ENCODE measurements at regions not wholly inside any gene's neighbourhood (a gene's known extent, or its start where the extent isn't known, plus 50 kb on each side); places are given as distances from the start of the nearest gene placed in this dataset.
"Not testable (repeated sequence)": the region's sequence is repeated elsewhere in the genome, so short reads cannot be mapped to it uniquely, and the experiment has no call there.

DNA sequence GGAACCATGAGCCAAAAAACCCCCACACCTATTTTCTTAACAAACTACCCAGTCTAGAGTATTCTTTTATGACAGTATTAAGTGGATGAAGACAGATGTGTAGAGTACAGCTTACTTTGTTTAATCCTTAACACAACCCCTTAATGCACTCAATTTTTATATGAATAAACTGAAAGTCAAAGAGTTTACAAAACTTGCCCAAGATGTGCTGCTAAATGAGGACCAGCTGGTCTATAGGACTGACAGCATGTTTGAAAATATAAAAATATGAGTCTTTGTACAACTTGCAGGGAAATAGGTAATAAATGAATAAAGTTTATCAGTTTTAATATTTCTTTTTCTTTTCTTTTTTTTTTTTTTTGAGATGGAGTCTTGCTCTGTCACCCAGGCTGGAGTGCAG lies 102.3 kb downstream of the ZFY start:
- no peak for DNase-seq

DNA sequence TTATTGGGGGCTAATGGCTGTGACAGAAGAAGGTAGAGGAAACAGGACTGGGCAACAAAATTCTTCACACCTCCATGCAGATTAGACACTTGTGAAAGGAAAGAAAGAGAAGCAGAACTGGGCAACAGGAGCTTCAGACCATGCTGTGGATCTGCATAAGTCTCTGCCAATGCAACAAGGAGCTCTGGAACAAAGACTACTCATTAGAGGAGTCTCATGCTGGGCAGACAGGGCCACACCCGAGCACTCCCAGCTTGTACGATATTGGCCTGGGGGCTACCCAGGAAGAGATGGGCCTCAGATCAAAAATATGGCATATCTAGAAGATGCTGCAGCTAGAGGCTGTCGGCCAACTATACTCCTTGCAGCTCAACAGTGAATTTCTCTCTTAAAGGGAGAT lies 105.2 kb downstream of the ZFY start:
- DNase-seq, result no peak

DNA sequence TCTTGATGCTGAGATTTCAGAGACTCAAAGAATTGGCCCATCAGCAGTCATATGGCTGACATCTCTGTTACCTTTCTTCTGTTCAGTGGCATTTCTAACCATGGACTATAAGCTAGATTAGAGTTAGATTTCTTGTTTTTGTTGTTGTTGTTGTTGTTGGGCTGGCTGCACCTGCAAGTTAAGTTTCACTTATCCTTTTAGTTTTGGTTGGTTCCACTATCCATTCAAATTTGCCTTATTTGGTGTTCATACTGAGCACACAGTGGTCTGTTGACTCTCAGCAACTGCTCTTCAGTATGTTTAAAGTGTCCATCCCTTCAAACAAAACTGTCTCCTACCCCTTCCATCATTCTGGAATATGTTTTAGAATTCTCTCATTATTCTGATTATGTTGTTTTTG lies 106.8 kb downstream of the ZFY start:
- no peak for DNase-seq

DNA sequence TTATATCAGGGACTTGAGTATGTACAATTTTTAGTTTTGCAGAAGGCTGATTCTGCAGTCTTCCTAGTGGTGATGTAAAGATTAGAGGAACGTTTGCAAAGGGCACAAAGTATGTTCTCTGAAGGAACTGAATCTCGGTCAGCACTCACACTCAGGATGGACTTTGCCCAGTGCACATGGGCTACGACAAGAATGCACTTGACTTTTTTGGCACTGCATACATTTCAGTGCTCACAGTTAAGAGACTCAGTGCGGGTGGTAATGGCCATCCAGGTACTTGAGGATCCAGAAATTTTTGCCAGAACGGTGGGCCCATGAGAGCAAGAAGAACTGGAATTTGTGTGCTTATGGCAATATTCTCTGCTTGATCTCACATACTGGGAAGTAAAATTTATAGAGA lies 107.7 kb downstream of the ZFY start:
- no peak for DNase-seq

DNA sequence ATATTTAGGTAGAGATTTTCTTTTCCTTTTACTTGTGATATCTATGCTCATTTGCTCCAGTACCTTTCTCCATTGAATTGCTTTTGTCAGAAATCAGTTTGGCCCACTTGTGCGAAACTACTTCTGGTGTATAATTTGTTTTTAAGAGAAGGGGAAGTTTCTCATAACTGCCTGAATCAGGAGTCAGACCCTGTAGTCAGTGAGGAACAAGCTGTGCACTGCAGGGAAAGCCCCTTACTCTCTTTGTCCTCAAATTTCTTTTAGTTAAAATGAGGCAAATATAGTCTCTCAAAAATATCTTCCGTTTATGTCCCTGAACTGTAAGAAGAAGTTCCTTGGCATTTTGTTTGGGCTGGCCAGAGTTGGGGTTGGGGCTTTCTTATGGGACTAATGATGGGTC lies 109.9 kb downstream of the ZFY start:
- DNase-seq, result no peak

DNA sequence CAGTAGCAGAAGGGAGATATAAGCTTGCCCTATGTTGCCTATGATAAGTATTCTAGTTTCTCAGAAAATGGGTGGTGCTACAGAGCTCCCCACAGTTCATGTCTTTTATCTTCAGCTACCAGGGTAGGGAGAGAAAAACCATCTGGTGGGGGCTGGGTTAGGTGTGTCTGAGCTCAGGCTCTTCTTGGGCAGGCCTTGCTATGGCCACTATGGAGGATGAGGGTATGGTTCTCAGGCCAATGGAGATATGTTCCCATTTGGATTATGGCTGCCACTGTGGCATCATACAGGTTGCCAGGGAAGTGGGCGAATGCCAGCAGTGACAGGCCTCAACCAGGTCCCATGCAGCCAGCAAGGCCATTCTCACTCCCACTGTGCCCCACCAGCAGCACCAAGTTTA lies 120.3 kb downstream of the ZFY start:
- not testable (repeated sequence) for DNase-seq

DNA sequence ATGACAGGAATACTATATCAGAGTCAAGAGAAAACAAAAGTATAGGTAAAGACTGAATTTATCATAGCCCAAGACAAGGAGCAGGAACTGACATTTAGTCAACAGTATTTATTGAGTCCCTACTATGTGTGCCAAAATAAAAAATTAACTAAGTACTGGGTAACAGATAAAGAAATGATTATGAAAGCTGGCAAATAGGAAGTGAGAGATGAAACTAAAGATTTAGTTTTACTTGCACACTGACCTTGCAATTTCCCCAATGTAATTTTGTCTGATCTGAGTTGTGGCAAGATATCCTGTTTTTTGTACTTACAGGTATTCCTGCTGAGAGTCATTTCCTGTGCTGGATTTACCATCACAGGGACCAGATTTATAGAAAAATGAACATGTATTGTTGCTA lies 123.2 kb downstream of the ZFY start:
- DNase-seq, result not testable (repeated sequence)

DNA sequence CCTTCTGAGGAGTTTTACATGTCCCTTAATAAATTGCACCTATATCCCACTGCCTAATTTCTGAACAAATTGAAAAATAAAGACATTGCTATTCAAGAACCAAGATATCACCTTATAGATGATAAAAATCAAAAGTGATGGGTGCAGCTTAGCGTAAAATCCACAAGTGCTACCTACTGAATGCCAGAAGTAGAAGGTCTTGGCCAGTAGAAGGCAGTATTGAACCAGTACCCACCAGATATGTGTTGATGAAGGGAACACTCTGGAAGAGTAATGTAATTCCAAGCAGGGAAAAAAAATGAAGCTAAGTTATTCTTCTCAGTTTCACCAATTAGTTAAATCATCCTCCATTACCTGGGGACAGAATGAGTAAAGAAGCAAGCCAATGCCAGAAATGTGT lies 125.5 kb downstream of the ZFY start:
- DNase-seq, result not testable (repeated sequence)

DNA sequence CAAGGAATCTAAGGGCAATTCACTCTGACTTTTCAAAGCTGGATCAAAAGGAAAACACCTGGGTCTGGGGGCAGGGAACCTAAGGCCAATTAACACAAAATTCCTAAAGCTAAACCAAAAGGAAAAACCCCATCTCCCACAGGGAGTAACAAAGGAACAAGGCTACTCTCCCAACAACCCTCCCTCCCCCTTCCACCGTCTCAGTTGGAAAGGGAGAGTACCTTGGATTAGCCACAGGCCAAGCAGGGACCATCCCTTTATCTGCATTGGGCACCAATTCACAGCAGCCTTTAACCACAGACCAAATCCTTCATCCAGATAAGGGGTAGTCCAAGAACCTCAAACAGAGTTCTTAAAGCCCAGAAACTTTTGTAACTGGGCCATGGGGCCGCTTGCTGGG lies 153.0 kb downstream of the ZFY start:
- not testable (repeated sequence) for DNase-seq

DNA sequence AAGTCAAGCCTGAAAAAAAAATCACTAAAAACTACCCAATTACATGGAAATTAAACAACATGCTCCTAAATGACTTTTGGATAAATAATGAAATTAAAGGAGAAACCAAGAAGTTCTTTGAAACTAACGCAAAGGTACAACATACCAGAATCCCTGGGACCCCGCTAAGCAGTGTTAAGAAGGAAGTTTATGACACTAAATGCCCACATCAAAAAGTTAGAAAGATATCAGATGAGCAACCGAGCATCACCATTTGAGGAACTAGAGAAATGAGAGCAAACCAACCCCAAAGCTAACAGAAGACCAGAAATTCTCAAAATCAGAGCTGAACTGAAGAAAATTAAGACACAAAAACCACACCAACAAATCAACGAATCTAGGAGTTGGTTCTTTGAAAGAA lies 173.5 kb downstream of the ZFY start:
- not testable (repeated sequence) for DNase-seq

DNA sequence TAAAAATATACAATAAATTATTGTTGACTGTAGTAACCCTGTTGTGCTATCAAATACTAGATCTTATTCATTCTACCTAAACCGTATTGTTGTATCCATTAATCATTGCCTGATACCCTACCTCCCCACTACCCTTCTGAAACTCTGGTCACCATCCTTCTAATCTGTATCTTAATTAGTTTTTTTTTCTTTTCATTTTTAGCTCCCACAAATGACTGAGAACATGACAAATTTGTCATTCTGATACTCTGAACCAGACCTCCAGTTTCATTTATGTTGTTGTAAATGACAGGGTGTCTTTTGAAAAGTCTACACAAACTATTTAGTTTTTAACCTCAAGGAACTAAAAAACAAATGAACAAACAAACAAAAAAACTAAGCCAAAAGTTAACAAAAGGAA lies 185.1 kb downstream of the ZFY start:
- not testable (repeated sequence) for DNase-seq

DNA sequence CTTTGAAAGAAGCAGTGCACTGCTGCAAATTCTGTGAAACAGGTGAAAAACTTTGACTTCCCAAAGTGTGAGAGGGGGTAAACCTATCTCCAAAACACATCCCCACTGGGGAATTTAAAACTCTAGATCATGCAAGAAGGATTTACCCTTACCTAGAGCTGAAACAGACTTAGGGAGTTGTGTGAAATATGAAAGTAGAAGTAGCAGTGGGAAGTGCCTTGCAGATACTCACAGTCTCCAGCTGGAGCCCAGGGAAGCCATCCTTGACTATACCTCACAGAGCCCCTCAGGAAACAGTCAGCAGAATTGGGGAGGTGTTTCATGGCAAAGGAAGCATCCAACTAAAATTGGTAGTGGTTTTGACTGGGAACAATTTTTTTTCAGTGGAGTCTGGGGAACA lies 185.5 kb downstream of the ZFY start:
- not testable (repeated sequence) for DNase-seq

DNA sequence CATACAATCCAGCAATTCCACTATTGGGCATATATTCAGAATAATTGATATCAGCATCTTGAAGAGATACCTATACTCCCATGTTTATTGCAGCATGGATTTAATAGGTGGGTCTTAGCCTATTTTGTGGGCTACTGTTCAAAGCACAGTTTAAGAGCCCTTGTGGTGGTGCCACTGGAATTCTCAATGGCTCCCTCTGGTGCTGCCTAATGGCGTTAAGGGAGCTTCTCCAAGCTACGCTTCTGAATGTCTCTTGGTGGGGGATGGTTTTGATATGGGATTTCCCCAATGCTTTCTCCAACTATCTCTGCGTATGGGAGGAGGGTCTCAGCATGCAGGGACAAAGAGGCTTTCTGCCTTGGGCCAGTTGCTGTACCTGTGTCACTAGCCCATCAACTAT lies 188.3 kb downstream of the ZFY start:
- not testable (repeated sequence) for DNase-seq

DNA sequence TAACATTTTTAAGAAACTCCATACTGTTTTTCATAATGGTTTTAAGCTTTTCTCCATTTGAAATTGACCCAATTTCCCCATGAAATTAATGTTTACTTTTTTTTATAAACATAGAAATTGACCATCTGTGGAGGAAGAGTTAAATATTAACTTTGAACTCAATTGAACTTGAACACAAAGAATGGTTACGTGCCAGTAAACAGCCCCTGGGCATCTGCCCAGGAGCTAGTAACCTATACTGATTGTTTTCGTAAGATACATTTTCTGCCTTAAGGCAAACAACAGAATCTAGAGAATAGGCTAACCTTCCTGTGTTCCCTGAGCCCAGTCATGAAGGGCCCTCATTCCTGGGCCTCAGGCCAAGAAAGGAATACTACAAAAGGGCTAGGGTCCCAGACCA lies 235.9 kb downstream of the ZFY start:
- not testable (repeated sequence) for DNase-seq

DNA sequence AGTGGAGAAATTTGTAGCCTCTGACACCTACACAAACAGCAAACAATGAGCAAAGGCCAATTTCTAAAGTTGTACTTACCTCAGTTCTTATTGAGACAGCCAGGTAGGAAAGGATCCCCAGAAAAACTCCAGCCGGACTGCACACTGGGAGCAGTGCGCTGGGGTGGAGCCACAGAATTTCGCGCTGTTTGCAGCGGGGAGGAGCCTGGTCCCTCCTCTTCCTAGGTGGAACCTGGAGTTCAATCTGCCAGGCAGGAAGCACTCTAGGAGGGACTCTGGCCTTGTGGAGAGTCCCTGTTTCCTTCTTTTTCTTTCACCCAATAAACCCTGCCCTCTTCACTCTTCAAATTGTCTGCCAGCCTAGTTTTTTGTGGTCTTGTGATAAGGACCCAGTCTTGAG lies 259.9 kb downstream of the ZFY start:
- DNase-seq, result not testable (repeated sequence)

DNA sequence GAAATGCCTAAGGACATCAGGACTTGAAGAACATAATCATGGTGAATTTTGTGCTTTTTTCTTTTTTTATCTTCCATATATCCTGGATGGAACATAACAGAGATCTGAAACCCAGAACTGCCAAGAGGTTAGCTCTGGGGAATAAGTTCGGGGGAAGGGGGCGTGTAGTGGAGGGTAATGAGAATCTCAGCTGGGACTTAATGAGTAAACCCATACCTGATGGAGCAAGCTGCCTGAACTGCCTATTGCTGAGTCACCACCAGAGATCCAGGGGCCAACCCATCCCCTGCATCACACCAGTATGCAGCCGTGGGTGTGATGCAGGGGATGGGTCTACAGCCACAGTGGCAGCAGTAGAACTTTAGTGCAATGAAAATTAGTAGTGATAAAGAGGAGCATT lies 267.1 kb downstream of the ZFY start:
- not testable (repeated sequence) for DNase-seq

DNA sequence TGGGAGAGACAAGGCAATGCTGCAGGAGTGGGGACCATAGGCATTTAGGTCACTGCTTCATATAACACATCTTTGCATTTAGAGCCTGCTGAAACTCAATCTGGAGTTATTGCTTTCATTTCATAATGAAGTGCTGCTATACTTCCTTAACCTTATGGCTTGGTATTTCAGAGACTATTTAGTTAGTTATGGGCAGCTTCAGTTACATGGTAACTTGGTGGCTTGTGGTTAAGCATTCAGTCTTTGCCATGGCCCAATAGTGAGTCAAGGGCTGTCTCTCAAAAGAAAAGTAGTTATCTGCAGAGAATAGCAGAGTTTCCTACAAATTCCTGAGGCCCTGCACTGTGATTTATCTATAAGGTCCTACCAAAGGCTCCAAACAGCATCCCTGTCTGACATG lies 271.6 kb downstream of the ZFY start:
- DNase-seq, result not testable (repeated sequence)

DNA sequence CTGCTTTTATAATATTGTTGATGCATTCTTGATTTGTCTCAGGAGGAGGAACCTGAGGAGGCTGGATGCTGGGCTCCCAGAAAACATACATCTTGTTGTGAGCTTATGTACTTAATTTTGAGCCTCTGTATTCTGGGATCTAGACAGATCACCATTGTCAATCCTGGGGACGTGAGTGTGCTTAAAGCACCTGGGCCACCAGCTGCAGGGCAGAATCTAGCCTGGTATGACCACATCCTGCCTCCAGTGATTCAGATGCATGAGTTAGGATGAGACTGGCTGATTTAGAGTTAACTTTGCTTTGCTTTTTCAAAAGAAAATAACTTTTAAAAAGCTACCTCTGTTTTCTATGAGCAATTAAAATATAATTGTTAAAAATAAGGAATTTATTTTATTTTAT lies 278.0 kb downstream of the ZFY start:
- DNase-seq, result not testable (repeated sequence)

DNA sequence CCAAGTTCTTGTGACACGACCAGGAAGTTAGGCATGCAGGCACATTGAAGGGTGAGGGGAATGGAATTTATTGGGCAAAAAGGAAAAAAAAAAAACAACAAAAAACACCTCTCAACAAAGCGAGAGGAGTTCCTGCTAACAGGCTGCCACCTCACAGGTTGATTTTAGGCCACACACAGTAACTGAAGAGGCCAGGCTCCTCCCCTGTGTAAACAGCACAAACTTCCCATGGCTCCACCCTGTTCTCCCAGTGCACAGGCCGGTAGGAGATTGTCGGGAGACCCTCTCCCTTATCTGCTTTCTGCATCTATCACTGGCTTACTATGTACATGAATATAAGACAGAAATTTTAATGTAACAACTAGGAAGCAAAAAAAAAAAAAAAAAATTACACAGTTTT lies 283.0 kb downstream of the ZFY start:
- not testable (repeated sequence) for DNase-seq

DNA sequence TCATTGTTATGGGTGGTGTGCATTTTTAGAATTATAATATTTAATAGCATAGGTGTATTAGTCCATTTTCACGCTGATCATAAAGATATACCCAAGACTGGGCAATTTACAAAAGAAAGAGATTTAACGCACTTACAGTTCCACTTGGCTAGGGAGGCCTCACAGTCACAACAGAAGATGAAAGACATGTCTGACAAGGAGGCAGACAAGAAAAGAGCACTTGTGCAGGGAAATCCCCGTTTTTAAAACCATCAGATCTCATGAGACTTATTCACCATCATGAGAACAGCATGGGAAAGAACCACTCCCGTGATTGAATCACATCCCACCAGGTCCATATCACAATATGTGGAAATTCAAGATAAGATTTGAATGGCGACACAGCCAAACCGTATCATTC lies 283.4 kb downstream of the ZFY start:
- DNase-seq, result peak; percentile 1

DNA sequence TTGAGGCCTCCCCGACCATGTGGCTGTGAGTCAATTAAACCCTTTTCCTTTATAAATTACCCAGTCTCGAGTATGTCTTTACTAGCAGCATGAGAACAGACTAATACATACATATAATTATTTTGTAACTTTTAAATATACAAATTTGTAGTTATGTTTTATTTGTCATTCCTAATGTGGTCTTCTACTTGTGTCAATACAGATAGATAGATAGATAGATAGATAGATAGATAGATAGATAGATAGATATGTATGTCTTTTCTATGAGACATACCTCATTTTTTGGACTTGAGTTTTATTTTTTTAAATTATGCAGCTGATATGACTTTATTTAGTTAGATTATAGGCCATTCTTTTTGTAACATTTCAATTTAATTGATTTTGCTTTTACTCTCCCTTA lies 316.0 kb upstream of the TGIF2LY start:
- DNase-seq, result not testable (repeated sequence)

DNA sequence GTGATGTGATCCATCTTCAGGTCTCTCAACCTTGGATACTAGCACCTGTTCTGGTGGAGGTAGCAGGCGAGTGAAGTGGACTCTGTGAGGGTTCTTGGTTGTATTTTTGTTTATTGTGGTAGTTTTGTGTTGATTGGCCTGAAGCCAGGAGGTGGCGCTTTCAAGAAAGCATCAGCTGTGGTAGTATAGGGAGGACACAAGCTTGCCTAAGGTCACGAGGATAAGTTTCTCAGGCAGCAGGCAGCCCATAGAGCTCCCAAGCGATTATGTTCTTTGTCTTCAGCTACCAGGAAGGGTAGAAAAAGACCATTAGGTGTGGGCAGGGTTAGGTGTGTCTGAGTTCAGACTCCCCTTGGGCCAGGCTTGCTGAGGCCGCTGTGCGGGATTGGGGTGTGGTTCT lies 290.8 kb upstream of the TGIF2LY start:
- DNase-seq, result not testable (repeated sequence)

DNA sequence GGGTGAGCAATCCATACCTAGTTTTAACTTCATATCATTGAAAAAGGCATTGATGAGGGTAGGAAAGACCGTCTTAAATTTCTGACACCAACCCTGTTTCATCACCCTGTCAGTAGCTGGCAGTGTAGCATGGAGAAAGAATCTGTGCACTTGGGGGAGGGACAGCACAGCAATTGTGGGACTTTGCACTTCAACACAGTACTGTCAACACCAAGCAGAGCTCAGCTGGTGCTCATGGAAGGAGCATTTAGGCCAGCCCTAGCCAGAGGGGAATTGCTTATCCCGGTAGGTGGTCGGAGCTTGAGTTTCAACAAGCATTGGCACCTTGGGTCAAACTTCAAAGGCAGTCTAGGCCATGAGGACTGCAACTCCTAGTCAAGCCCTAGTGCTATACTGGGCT lies 281.6 kb upstream of the TGIF2LY start:
- DNase-seq, result not testable (repeated sequence)

DNA sequence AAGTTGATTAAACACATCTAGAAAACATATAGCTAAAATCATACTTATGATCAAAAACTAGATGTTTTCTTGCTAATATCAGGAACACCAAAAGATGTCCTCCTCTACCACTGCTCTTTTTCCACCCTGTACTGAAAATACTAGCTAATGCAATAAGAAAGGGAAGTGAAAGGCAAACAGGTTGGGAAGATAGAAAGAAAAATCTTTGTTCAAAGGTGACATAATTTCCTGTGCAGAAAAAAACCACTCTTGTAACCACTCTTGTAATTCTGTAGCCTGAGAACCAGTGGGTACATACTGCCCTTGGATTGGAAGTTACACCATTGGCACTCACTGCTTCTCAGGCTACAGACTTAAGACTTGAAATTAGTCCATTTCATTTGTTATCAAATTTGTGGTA lies 258.9 kb upstream of the TGIF2LY start:
- DNase-seq, result not testable (repeated sequence)

DNA sequence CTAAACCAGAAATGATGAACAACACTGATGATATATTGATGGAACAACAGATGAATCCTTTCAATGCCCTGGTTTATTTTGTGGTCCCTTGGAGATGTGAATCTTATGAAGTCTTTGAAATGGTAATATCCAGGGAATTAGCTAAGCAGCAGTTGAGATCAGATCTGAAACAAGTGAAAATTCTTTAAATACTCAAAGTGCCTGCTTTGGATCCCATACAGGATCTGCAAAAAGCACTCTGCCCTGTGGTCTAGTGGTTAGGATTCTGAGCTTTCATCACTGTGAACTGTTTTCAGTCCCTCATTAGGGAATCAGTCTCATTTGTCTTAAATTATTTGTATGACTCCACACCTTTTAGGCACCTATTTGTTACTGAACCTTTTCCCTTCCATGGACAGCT lies 211.3 kb upstream of the TGIF2LY start:
- not testable (repeated sequence) for DNase-seq

DNA sequence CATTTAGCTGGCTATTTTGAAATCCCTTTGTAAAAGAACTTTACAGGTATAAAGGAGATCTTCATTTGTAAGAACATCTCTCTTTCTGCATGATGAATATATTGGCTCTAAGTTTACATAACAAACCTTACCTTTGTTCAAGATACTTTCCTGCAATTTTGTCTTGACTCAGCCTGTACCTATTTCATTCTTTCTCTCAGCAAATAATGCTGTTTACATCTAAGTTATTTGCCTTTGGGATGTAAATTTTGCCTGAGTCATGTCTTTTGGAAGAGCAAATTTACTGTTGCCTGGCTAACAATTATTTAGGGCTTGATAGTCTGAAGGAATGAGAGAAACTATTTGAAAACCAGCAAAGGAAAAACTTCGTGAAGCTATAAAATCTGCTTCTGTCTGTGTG lies 210.4 kb upstream of the TGIF2LY start:
- DNase-seq, result not testable (repeated sequence)

All from NCI-H226 (cell line).